ENCODE measurements at regions not wholly inside any gene's neighbourhood (a gene's known extent, or its start where the extent isn't known, plus 50 kb on each side); places are given as distances from the start of the nearest gene placed in this dataset.

DNA sequence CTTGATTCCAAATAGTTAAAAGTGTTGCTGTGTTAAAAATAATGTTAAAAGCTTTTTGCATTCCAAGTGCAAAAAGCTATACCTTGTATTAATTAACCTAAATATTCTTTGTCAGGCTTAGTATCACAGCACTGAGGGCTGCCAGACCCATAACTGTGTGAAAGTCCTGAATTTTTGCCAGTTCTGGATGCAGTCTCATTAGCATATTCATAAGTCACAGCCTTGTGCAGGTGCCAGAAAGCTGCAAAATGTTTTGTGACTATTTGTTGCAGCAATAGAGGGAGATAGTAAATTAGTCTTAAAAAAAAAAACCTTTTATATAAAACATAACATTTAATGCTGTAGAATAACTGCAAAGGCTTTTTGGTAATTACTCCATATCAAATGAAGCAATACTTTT is 56.6 kb downstream of the SLITRK1 start:
- no peak for TF ChIP-seq MYC (IDR thresholded peaks at IDR 0.05; ENCODE audit: low read depth, low read length)
- TF ChIP-seq, protein P1, sequence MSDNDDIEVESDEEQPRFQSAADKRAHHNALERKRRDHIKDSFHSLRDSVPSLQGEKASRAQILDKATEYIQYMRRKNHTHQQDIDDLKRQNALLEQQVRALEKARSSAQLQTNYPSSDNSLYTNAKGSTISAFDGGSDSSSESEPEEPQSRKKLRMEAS (IDR thresholded peaks at IDR 0.05; ENCODE audit: low read depth, low read length): no peak
- TF ChIP-seq, protein P2, sequence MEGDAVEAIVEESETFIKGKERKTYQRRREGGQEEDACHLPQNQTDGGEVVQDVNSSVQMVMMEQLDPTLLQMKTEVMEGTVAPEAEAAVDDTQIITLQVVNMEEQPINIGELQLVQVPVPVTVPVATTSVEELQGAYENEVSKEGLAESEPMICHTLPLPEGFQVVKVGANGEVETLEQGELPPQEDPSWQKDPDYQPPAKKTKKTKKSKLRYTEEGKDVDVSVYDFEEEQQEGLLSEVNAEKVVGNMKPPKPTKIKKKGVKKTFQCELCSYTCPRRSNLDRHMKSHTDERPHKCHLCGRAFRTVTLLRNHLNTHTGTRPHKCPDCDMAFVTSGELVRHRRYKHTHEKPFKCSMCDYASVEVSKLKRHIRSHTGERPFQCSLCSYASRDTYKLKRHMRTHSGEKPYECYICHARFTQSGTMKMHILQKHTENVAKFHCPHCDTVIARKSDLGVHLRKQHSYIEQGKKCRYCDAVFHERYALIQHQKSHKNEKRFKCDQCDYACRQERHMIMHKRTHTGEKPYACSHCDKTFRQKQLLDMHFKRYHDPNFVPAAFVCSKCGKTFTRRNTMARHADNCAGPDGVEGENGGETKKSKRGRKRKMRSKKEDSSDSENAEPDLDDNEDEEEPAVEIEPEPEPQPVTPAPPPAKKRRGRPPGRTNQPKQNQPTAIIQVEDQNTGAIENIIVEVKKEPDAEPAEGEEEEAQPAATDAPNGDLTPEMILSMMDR (IDR thresholded peaks at IDR 0.05; ENCODE audit: low read depth, low read length): no peak
- DNase-seq (ENCODE audit: low read depth): no peak
- no peak overlapping the region for H3K4me3 ChIP-seq (ENCODE audit: low read depth, low read length)

DNA sequence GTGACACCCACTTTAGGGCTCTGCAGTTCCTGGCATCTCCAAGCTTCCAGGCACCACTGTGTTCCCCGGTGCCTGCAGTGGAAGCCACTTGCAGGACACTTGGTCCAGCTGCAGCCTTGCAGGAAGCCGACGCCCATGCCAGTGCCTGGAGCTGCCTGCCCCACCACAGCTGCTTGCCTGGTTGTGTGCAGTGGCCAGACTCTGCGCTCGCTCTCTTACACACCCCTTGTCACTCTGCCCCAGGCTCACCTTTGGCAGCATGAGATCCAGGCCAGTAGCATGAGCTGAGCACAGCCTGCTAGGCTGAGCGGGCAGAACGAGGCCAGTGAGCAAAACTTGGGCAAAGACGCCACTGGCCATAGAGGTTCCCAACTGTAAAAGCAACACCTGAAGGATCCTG is 57.7 kb downstream of the SLITRK1 start:
- no peak overlapping the region for H3K4me3 ChIP-seq (ENCODE audit: low read depth, low read length)
- TF ChIP-seq, protein P1 (IDR thresholded peaks at IDR 0.05; ENCODE audit: low read depth, low read length): no peak
- no peak for TF ChIP-seq POLR2A (IDR thresholded peaks at IDR 0.05; ENCODE audit: extremely low read depth, insufficient read length)
- TF ChIP-seq, protein P2 (IDR thresholded peaks at IDR 0.05; ENCODE audit: low read depth, low read length): no peak
- TF ChIP-seq MYC (IDR thresholded peaks at IDR 0.05; ENCODE audit: low read depth, low read length): no peak
- no peak for DNase-seq (ENCODE audit: low read depth)

DNA sequence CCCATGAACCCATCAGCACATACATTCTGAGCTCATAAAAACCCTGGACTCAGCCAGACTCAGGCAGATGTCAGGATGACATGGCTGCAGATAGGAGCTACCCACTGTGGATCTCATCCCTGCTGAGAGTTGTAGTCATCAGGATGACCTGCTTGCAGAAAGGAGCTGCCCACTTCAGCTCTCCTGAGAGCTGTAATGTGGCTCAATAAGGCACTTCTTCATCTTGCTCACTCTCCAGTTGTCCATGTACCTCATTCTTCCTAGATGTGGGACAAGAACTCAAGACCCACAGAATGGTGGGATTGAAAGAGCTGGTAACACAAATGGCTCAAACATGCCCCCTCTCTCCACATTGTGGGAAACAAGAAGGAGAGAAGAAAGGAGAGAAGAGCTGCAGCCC is 58.2 kb downstream of the SLITRK1 start:
- DNase-seq (ENCODE audit: low read depth): peak; percentile 2
- TF ChIP-seq POLR2A (IDR thresholded peaks at IDR 0.05; ENCODE audit: extremely low read depth, insufficient read length) (no peak), MYC (IDR thresholded peaks at IDR 0.05; ENCODE audit: low read depth, low read length) (no peak)
- TF ChIP-seq, protein P2 (IDR thresholded peaks at IDR 0.05; ENCODE audit: low read depth, low read length): no peak
- TF ChIP-seq, protein P1 (IDR thresholded peaks at IDR 0.05; ENCODE audit: low read depth, low read length): no peak

DNA sequence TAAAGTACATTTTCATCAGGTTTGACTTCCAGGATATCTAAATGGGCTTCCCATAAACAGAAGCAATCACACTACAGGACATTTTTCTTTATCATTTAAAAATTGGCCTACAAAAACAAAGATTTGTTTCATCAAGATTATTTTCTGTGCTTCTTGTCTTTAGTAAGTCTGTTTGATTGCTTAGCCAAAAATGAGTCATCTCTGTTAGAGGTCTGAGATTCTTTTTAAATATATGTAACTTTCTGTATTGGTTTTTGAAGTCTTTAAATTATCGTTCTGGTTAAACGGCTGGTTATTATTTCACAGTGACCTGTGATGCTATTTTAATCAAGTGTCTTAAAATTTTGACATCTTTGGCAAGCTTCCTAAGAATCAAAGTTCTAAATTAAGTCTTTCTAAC is 62.7 kb downstream of the SLITRK1 start:
- TF ChIP-seq, protein P2 (IDR thresholded peaks at IDR 0.05; ENCODE audit: low read depth, low read length): no peak
- TF ChIP-seq MYC (IDR thresholded peaks at IDR 0.05; ENCODE audit: low read depth, low read length): no peak
- TF ChIP-seq, protein P1 (IDR thresholded peaks at IDR 0.05; ENCODE audit: low read depth, low read length): no peak
- no peak for TF ChIP-seq POLR2A (IDR thresholded peaks at IDR 0.05; ENCODE audit: extremely low read depth, insufficient read length)
- no peak for DNase-seq (ENCODE audit: low read depth)
- H3K4me3 ChIP-seq (ENCODE audit: low read depth, low read length): no peak overlapping the region

More for the DNA sequence above, 58.2 kb downstream of the SLITRK1 start:
- no peak overlapping the region for H3K4me3 ChIP-seq (ENCODE audit: low read depth, low read length)

DNA sequence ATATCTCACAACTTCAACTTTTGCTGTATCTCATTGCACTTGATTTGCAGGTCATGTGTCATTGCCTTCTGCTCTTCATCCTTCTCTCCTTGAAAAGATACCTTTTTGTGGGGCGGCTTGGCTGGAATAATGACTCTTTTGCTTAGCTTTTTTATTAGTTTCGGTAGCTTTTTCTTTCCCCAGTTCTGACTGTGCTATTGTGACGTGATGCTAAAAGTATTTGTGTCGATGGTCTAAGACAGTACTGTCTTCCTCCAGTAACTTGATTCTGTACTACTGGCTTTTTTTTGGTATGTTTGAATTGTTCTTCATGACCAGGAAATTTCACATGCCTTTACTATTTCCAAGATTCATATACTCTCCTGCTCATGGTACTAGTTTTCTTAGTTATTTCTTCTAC is 63.1 kb downstream of the SLITRK1 start:
- no peak for TF ChIP-seq MYC (IDR thresholded peaks at IDR 0.05; ENCODE audit: low read depth, low read length)
- TF ChIP-seq, protein P1 (IDR thresholded peaks at IDR 0.05; ENCODE audit: low read depth, low read length): no peak
- no peak for TF ChIP-seq POLR2A (IDR thresholded peaks at IDR 0.05; ENCODE audit: extremely low read depth, insufficient read length)
- TF ChIP-seq, protein P2 (IDR thresholded peaks at IDR 0.05; ENCODE audit: low read depth, low read length): no peak
- DNase-seq (ENCODE audit: low read depth): no peak
- H3K4me3 ChIP-seq (ENCODE audit: low read depth, low read length): no peak overlapping the region

DNA sequence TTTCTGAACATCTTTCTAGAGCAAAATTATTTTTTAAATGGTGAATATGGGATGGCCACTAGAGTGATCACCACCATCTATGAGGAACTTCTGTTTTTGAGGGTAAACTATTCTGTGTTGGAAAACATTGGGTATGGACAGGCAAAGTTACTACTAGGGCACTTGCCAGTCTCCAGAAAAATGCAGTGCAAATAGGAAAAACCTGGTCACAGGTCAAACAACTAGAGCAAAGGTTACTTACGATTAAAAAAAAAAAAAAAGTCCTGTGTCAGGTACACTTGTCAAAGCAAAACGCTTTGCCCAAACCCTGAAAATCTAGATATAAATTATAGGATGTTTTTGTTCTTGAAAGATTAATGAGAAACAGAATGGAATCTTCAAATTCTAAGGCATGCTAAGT is 66.2 kb downstream of the SLITRK1 start:
- no peak for DNase-seq (ENCODE audit: low read depth)
- TF ChIP-seq MYC (IDR thresholded peaks at IDR 0.05; ENCODE audit: low read depth, low read length) (no peak), POLR2A (IDR thresholded peaks at IDR 0.05; ENCODE audit: extremely low read depth, insufficient read length) (no peak)
- TF ChIP-seq, protein P1 (IDR thresholded peaks at IDR 0.05; ENCODE audit: low read depth, low read length): no peak
- TF ChIP-seq, protein P2 (IDR thresholded peaks at IDR 0.05; ENCODE audit: low read depth, low read length): no peak
- no peak overlapping the region for H3K4me3 ChIP-seq (ENCODE audit: low read depth, low read length)
